Common myeloid progenitor, CD34-positive (primary cell): ENCODE measurements at regions not wholly inside any gene's neighbourhood (a gene's known extent, or its start where the extent isn't known, plus 50 kb on each side); places are given as distances from the start of the nearest gene placed in this dataset.

Experiments
- CTCF ChIA-PET: fragments of 350-600 bp; sonication (Branson Sonifier 250); formaldehyde crosslinking; loops from one replicate; lab custom pipeline; 2021; ENCODE audit warnings: antibody characterized with exemption; lab: Charles Lee
- POLR2A ChIA-PET: fragments of 350-600 bp; sonication (Branson Sonifier 250); formaldehyde crosslinking; loops from one replicate; lab custom pipeline; 2021; ENCODE audit warnings: antibody characterized with exemption; lab: Charles Lee
- DNase-seq, 3 donors: peaks; one replicate each; pipeline versions ENCODE4 v3.0.0 to v3.0.0-alpha.2; 2013
- H3K27ac ChIP-seq, 2 experiments: 1 replicate in 1 of 2; 2 replicates in 1 of 2; pipeline ENCODE4 v1.7.0; 2013; ENCODE audit warnings: inconsistent platforms in 2 of 2, low read length in 2 of 2, mild to moderate bottlenecking in 2 of 2, low read depth in 1 of 2, moderate library complexity in 1 of 2; ENCODE audit not compliant: severe bottlenecking in 2 of 2, insufficient read depth in 1 of 2, poor library complexity in 1 of 2
- H3K27me3 ChIP-seq, 5 experiments: replicated peaks in 2 of 5; 1 replicate in 3 of 5; 2 replicates in 2 of 5; pipeline versions ENCODE4 v1.6.1 to v1.7.0; 2013; ENCODE audit warnings: low read length in 4 of 5, mild to moderate bottlenecking in 2 of 5, moderate library complexity in 2 of 5, inconsistent platforms in 1 of 5; ENCODE audit not compliant: insufficient read depth in 5 of 5, control insufficient read depth in 4 of 5
- H3K36me3 ChIP-seq, 4 experiments: 1 replicate in 2 of 4; 2 replicates in 2 of 4; pipeline versions ENCODE4 v1.6.1 to v1.7.0; 2013; ENCODE audit warnings: low read length in 3 of 4, control low read depth in 1 of 4, mild to moderate bottlenecking in 1 of 4; ENCODE audit not compliant: control insufficient read depth in 4 of 4, insufficient read depth in 4 of 4
- H3K4me1 ChIP-seq, 4 experiments: 1 replicate in 3 of 4; 2 replicates in 1 of 4; pipeline versions ENCODE4 v1.6.1 to v1.7.1; 2013; ENCODE audit warnings: low read length in 3 of 4, mild to moderate bottlenecking in 3 of 4, control low read depth in 1 of 4, inconsistent platforms in 1 of 4, moderate library complexity in 1 of 4; ENCODE audit not compliant: control insufficient read depth in 4 of 4, insufficient read depth in 4 of 4; ENCODE audit errors: control extremely low read depth in 1 of 4
- H3K4me3 ChIP-seq, 7 experiments: 1 replicate in 4 of 7; 2 replicates in 3 of 7; pipeline versions ENCODE4 v1.5.1 to v1.7.0; 2013; ENCODE audit warnings: mild to moderate bottlenecking in 7 of 7, low read length in 6 of 7, moderate library complexity in 6 of 7, inconsistent platforms in 2 of 7, low read depth in 2 of 7, control low read depth in 1 of 7; ENCODE audit not compliant: insufficient read depth in 4 of 7, control insufficient read depth in 1 of 7; ENCODE audit errors: extremely low read depth in 1 of 7
- H3K9me3 ChIP-seq, 5 experiments: 1 replicate in 4 of 5; 2 replicates in 1 of 5; pipeline versions ENCODE4 v1.6.1 to v1.7.1; 2013; ENCODE audit warnings: low read length in 4 of 5, mild to moderate bottlenecking in 2 of 5, inconsistent platforms in 1 of 5, low read depth in 1 of 5, moderate library complexity in 1 of 5; ENCODE audit not compliant: control insufficient read depth in 4 of 5, insufficient read depth in 2 of 5; ENCODE audit errors: control extremely low read depth in 1 of 5
- WGBS: methylation state at CpG from one replicate; pipeline ENCODE4 v1.1.5; 2013; ENCODE audit not compliant: insufficient coverage; 5-methylcytosine and 5-hydroxymethylcytosine counted together

DNA sequence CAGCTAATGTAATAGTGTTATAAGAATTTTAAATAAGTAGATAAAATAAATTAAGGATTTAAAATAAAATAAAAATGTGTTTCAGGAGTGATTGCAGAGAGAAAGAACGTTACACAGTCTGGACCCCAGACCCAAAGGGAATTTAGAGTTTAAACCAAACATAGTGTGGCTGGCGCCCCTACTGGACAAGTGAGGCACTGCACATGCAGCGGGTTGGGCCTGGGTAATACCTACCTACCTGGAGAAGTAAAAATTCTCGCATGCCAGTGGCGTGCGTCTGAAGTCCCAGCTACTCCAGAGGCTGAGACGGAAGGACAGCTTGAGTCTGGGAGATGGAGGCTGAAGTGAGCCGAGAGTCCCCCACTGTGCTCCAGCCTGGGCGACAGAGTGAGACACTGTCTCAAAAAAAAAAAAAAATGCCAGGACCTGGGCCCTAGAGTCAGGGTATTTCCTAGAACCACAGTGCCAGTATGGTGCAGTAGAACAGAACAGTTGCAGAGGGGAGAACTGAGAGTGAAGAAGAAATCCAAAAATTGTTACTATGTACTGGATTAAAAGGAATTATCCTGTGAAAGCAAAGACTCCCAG lies 71.4 kb upstream of the TCF21 start:
- POLR2A ChIA-PET = no interaction called here

DNA sequence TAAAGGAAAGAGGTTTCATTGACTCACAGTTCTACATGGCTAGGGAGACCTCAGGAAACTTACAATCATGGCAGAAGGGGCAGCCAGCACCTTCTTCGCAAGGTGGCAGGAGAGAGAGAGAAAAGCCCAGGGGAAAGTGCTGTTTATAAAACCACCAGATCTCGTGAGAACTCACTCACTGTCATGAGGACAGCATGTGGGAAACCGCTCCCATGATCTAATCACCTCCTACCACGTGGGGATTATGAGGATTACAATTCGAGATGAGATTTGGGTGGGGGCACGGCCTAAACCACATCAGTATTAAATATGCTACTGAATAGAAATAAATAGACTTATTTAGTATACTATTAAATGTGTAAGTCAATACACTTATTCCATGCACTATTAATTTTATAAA lies 70.6 kb upstream of the TCF21 start:
- Histone ChIP-seq H3K9me3 (no peaks in the 10 kb centered on the region), H3K27ac (no peak overlapping the region), H3K27me3 (peaks cover 0 to 32% (median 11%) of the 10 kb centered on the region in 5 experiments), H3K4me3 (no peak overlapping the region), H3K36me3 (no peaks in the 10 kb centered on the region), H3K4me1 (no peaks in the 10 kb centered on the region)
- POLR2A ChIA-PET = no interaction called here
- CTCF ChIA-PET = interaction anchor here (0.9 kb wide), 1 partner anchor 12 kb away, joined by 3 read pairs; no protein-coding TSS in a partner anchor
- WGBS = 100% methylated on average over 3 of the region's 6 CpGs
- DNase-seq = no peak

More for the DNA sequence above, 71.4 kb upstream of the TCF21 start:
- H3K27ac ChIP-seq = no peak overlapping the region
- CTCF ChIA-PET = interaction anchor here (0.9 to 2.7 kb wide), 2 partner anchors 13 to 16 kb away, joined by 3 to 8 read pairs; no protein-coding TSS in a partner anchor
- H3K36me3 ChIP-seq = no peaks in the 10 kb centered on the region
- H3K27me3 ChIP-seq = peaks cover 0 to 27% (median 11%) of the 10 kb centered on the region in 5 experiments
- WGBS = 80% methylated on average over 9 of the region's 9 CpGs
- DNase-seq = peak; percentile 6 to 33 (median 28)
- no peaks in the 10 kb centered on the region for H3K4me1 ChIP-seq
- no peaks in the 10 kb centered on the region for H3K9me3 ChIP-seq
- H3K4me3 ChIP-seq = no peak overlapping the region

DNA sequence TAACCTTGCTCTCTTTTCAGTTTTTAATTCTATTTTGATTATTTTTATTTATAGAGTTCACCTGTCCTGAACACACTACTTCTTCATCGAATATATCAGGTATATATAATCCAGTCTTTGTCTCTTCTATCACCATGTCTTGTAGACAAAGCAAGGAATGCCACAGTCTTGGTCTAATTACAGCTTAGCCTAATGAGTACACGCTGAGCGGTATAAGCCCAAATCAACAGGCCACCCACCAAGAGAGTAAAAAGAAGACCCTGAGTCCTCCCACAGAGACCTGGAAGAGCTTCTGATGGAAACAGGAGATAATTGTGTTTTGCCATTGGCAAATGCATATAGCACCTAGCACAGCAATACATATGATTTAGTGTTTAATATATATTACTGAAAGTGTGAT lies 68.7 kb upstream of the TCF21 start:
- POLR2A ChIA-PET = no interaction called here
- WGBS = 93% methylated on average over 2 of the region's 3 CpGs
- Histone ChIP-seq H3K9me3 (no peaks in the 10 kb centered on the region), H3K4me1 (no peaks in the 10 kb centered on the region), H3K36me3 (no peaks in the 10 kb centered on the region), H3K4me3 (no peak overlapping the region), H3K27ac (no peak overlapping the region), H3K27me3 (peaks cover 0 to 34% (median 11%) of the 10 kb centered on the region in 5 experiments)
- no peak for DNase-seq
- CTCF ChIA-PET = interaction anchor here (1.4 kb wide), 1 partner anchor 9 kb away, joined by 3 read pairs; no protein-coding TSS in a partner anchor

DNA sequence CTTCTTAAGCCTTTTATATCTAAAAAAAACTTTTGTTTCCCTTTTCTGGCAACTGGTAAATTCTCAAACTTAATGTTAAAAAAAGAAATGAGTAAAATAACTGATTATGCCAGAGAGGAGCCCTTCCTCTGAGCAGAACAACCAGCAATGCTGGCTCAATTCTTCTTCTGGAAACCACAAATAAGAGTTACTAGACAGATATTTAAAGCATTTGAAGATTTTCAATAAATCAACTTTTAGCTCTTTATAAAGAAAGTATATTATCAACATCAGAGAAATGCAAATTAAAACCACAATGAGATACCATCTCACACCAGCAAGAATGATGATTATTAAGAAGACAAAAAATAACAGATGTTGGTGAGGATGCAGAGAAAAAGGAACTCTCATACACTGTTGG lies 61.1 kb upstream of the TCF21 start:
- CTCF ChIA-PET = interaction anchor here (1.1 kb wide), 1 partner anchor 10 kb away, joined by 6 read pairs; no protein-coding TSS in a partner anchor

DNA sequence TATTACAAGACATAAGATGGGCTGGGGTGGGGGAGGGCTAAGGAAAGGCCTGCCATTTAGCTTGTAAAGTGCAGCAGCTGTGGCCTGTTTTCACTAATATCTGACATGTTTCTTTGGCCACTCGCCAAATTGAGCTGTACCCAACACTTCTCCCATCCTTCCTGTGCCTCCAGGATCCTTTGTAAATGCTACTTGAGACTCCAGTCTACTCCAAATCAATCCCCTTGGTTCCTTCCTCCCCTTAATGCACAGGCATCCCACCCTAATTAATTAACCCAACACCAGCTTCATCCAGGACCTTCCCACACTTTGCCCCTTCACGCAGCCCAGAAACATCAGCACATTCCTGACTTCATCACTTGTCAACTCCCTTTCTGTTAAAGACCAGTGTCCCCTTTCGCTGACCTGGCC lies 55.0 kb upstream of the TCF21 start:
- WGBS = 78% methylated on average over 2 of the region's 3 CpGs
- ChIA-PET POLR2A (no interaction called here), CTCF (interaction anchor here (1.0 to 1.8 kb wide), 2 partner anchors 83 to 87 kb away, joined by 6 read pairs; no protein-coding TSS in a partner anchor)
- H3K4me1 ChIP-seq = peaks cover 0 to 7% (median 4%) of the 10 kb centered on the region in 4 experiments
- no peak overlapping the region for H3K27ac ChIP-seq
- no peaks in the 10 kb centered on the region for H3K9me3 ChIP-seq
- no peak overlapping the region for H3K4me3 ChIP-seq
- DNase-seq = no peak
- no peaks in the 10 kb centered on the region for H3K36me3 ChIP-seq
- peaks cover 0 to 39% (median 9%) of the 10 kb centered on the region in 5 experiments for H3K27me3 ChIP-seq

More for the DNA sequence above, 61.1 kb upstream of the TCF21 start:
- Histone ChIP-seq H3K9me3 (no peaks in the 10 kb centered on the region), H3K36me3 (no peaks in the 10 kb centered on the region), H3K27me3 (peaks cover 0 to 33% (median 7%) of the 10 kb centered on the region in 5 experiments), H3K4me3 (no peak overlapping the region), H3K4me1 (no peaks in the 10 kb centered on the region), H3K27ac (no peak overlapping the region)
- POLR2A ChIA-PET = no interaction called here
- no peak for DNase-seq

DNA sequence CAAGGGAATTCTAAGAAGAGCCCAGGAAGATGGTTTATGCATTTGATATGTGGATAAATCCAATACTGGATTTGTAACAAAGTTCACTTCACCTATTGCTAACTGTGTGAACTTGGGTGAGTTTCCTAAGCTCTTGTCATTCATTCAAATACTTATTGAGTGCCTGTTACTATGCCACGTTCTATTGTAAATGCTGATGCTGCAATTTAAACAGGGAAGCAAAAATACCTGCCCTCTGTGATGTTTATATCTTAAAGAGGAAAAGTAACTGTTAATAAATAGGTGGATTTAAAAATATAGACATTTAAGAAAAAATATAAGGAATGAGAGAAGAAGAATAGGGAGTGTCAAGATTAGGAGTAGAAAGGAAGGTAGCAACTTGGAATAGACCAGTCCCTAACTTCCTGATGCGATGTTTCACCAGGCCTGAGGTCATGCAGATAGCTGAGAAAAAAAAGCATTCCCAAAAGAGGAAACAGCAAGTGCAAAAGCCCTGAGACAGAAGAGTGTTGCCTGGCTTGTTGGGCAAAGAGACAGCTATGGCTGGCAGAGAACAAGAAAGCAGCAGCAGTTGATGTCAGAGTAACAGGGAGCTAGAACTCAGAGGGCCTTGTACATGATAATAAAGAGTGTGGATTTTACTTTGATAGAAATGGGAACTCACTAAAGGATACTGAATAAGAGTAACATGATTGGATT lies 54.3 kb upstream of the TCF21 start:
- CTCF ChIA-PET = interaction anchor here (0.6 to 1.8 kb wide), 4 partner anchors 81 to 247 kb away, joined by 3 to 6 read pairs (median 5); no protein-coding TSS in a partner anchor
- H3K27me3 ChIP-seq = peaks cover 0 to 44% (median 10%) of the 10 kb centered on the region in 5 experiments
- POLR2A ChIA-PET = no interaction called here
- H3K27ac ChIP-seq = no peak overlapping the region
- H3K9me3 ChIP-seq = no peaks in the 10 kb centered on the region
- no peak for DNase-seq
- WGBS = 90% methylated on average over 1 of the region's 2 CpGs
- no peak overlapping the region for H3K4me3 ChIP-seq
- H3K36me3 ChIP-seq = no peaks in the 10 kb centered on the region
- peaks cover 0 to 7% (median 4%) of the 10 kb centered on the region in 4 experiments for H3K4me1 ChIP-seq

DNA sequence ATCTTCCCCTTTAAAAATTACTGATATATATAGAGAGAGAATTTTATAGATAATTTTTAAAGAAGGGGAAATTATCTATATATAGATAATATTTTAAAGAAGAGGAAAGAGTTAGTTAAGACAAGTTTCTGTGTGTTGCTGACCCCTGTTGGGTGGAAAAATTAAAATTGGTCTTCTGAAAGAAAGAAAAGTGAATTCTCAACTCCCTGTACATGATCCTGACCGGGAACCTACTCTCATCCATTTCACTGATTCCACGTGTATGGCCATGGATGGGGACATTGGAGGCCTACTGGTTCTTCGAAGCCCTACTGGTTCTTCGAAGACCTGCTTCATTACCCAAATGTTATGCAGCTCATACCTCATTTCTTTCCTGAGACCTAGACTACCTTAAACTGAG lies 53.0 kb upstream of the TCF21 start:
- ChIA-PET POLR2A (no interaction called here), CTCF (no interaction called here)

More for the DNA sequence above, 53.0 kb upstream of the TCF21 start:
- no peaks in the 10 kb centered on the region for H3K36me3 ChIP-seq
- peaks cover 0 to 7% (median 4%) of the 10 kb centered on the region in 4 experiments for H3K4me1 ChIP-seq
- no peaks in the 10 kb centered on the region for H3K9me3 ChIP-seq
- no peak overlapping the region for H3K27ac ChIP-seq
- no peak overlapping the region for H3K4me3 ChIP-seq
- no peak for DNase-seq
- peaks cover 7 to 46% (median 12%) of the 10 kb centered on the region in 5 experiments for H3K27me3 ChIP-seq
- WGBS = 100% methylated on average over 1 of the region's 4 CpGs
